PC-9 (cell line): ENCODE measurements at regions not wholly inside any gene's neighbourhood (a gene's known extent, or its start where the extent isn't known, plus 50 kb on each side); places are given as distances from the start of the nearest gene placed in this dataset.

Experiments used
- EZH2 ChIP-seq: fragments of 200-600 bp; sonication (generic); IDR thresholded peaks from 2 replicates; pipeline ENCODE4 v1.8.0; 2017; ENCODE audit warnings: antibody characterized with exemption, low read depth
- TF ChIP-seq, protein P1 (sequence below): fragments of 200-600 bp; sonication (generic); conservative IDR thresholded peaks from 2 replicates; pipeline ENCODE4 v1.6.1; 2017; ENCODE audit warnings: mixed run types, antibody characterized with exemption, mild to moderate bottlenecking, moderate library complexity

DNA sequence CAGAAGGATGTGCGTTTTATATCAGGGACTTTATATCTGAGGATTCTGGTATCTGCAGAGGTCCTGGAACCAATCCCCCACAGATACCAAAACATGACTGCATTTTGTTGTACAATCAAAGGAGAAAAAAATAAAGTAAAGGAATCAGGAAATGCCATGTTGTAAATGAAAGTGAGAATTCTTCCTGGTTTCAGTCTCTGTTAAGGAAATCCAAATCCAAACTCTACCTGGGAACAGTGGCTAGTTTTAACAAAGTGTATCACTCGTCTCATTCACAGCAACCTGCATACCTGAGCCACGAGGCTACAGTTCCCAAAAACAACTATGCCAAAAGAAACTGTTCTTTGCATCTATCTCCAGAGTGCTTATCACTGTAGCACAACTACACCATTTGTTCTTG, 77.3 kb upstream of the ATF3 start:
- no peak for TF ChIP-seq EZH2
- TF ChIP-seq, protein P1, sequence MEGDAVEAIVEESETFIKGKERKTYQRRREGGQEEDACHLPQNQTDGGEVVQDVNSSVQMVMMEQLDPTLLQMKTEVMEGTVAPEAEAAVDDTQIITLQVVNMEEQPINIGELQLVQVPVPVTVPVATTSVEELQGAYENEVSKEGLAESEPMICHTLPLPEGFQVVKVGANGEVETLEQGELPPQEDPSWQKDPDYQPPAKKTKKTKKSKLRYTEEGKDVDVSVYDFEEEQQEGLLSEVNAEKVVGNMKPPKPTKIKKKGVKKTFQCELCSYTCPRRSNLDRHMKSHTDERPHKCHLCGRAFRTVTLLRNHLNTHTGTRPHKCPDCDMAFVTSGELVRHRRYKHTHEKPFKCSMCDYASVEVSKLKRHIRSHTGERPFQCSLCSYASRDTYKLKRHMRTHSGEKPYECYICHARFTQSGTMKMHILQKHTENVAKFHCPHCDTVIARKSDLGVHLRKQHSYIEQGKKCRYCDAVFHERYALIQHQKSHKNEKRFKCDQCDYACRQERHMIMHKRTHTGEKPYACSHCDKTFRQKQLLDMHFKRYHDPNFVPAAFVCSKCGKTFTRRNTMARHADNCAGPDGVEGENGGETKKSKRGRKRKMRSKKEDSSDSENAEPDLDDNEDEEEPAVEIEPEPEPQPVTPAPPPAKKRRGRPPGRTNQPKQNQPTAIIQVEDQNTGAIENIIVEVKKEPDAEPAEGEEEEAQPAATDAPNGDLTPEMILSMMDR: no peak
